A673 (cell line): ENCODE measurements at regions not wholly inside any gene's neighbourhood (a gene's known extent, or its start where the extent isn't known, plus 50 kb on each side); places are given as distances from the start of the nearest gene placed in this dataset.

Experiments
- BruUV-seq: library from RNA; stranded (reverse); fragments of 400-500 nt; replicated peaks from 2 replicates; lab custom pipeline; 2021; lab: Mats Ljungman, UMichigan
- CTCF ChIA-PET: fragments of 300-600 bp; sonication (Branson Sonifier 250); formaldehyde crosslinking; loops from one replicate; lab custom pipeline; 2022; ENCODE audit warnings: antibody characterized with exemption; lab: Charles Lee
- POLR2A ChIA-PET: fragments of 300-600 bp; sonication (Branson Sonifier 250); formaldehyde crosslinking; loops from one replicate; lab custom pipeline; 2022; ENCODE audit warnings: antibody characterized with exemption; ENCODE audit not compliant: low non-redundant PET; lab: Charles Lee
- DNase-seq: peaks from one replicate; pipeline ENCODE4 v3.0.0-alpha.2; 2015; ENCODE audit warnings: low spot score
- H3K27ac ChIP-seq: fragments of 200-600 bp; sonication (generic); 2 replicates; pipeline ENCODE4 v1.5.1; 2016; ENCODE audit warnings: mixed run types, low read depth, mild to moderate bottlenecking, mixed read lengths, antibody characterized with exemption, low read length; ENCODE audit not compliant: poor library complexity, severe bottlenecking
- H3K27me3 ChIP-seq: fragments of 200-600 bp; sonication (generic); replicated peaks from 2 replicates; pipeline ENCODE4 v1.6.1; 2017; ENCODE audit warnings: mixed run types, low read depth, mild to moderate bottlenecking, mixed read lengths, antibody characterized with exemption, low read length; ENCODE audit not compliant: insufficient read depth, poor library complexity
- H3K36me3 ChIP-seq: fragments of 200-600 bp; sonication (generic); 2 replicates; pipeline ENCODE4 v1.6.1; 2016; ENCODE audit warnings: mixed run types, mild to moderate bottlenecking, mixed read lengths, antibody characterized with exemption, low read length; ENCODE audit not compliant: insufficient read depth, poor library complexity, severe bottlenecking
- H3K4me1 ChIP-seq: fragments of 200-600 bp; sonication (generic); 2 replicates; pipeline ENCODE4 v1.6.1; 2017; ENCODE audit warnings: mixed run types, mild to moderate bottlenecking, mixed read lengths, antibody characterized with exemption, low read length; ENCODE audit not compliant: insufficient read depth, poor library complexity, severe bottlenecking
- H3K4me3 ChIP-seq: fragments of 200-600 bp; sonication (generic); 2 replicates; pipeline ENCODE4 v1.5.1; 2016; ENCODE audit warnings: low read depth, mixed run types, mild to moderate bottlenecking, mixed read lengths, low read length; ENCODE audit not compliant: poor library complexity, severe bottlenecking
- H3K9me3 ChIP-seq: fragments of 200-600 bp; sonication (generic); 2 replicates; pipeline ENCODE4 v1.6.1; 2016; ENCODE audit warnings: mixed run types, low read depth, mild to moderate bottlenecking, mixed read lengths, antibody characterized with exemption, low read length; ENCODE audit not compliant: poor library complexity, severe bottlenecking
- CTCF ChIP-seq: fragments of 300-800, 200-600 bp; sonication (generic); conservative IDR thresholded peaks from 2 replicates; pipeline ENCODE4 v1.5.1; 2017; ENCODE audit warnings: low read depth, mild to moderate bottlenecking, antibody characterized with exemption, low read length, moderate library complexity, mixed read lengths
- EZH2 ChIP-seq: fragments of 200-600 bp; sonication (generic); IDR thresholded peaks from 2 replicates; pipeline ENCODE4 v1.6.1; 2017; ENCODE audit warnings: borderline replicate concordance, low read depth, mild to moderate bottlenecking, mixed read lengths, antibody characterized with exemption, low read length; ENCODE audit not compliant: poor library complexity, severe bottlenecking
- intact Hi-C: fragments of 100-400 bp; cut with micrococcal nuclease; formaldehyde crosslinking; loops from one replicate; pipeline ENCODE4 v1.10.0; 2022; ENCODE audit not compliant: unreplicated experiment

- TF ChIP-seq EZH2 (no peak), CTCF (no peak)
- no peak overlapping the region for H3K4me3 ChIP-seq
- no peaks in the 10 kb centered on the region for H3K27me3 ChIP-seq
- no peak overlapping the region for H3K27ac ChIP-seq
- no peak for DNase-seq
- ChIA-PET POLR2A (no interaction called here), CTCF (no interaction called here)
- no peaks in the 10 kb centered on the region for H3K4me1 ChIP-seq
- intact Hi-C loops: no loop called here
- no peaks in the 10 kb centered on the region for H3K9me3 ChIP-seq
- BruUV-seq: no TSS peak
- no peaks in the 10 kb centered on the region for H3K36me3 ChIP-seq
Measured at GRCh38 chr16:54385141-54385540, 98.6 kb upstream of the IRX3 start.

GRCh38 chr16:54381601-54382313 lies 95.2 kb upstream of the IRX3 start:
- Histone ChIP-seq H3K36me3 (no peaks in the 10 kb centered on the region), H3K4me1 (no peaks in the 10 kb centered on the region), H3K27ac (no peak overlapping the region), H3K9me3 (no peaks in the 10 kb centered on the region), H3K27me3 (no peaks in the 10 kb centered on the region), H3K4me3 (no peak overlapping the region)
- TF ChIP-seq CTCF: no peak
- no peak for TF ChIP-seq EZH2
- intact Hi-C loops: no loop called here
- no peak for DNase-seq
- no TSS peak for BruUV-seq
- ChIA-PET POLR2A (no interaction called here), CTCF (no interaction called here)

- DNase-seq: no peak
- POLR2A ChIA-PET: no interaction called here
- no peak overlapping the region for H3K4me3 ChIP-seq
- no peaks in the 10 kb centered on the region for H3K9me3 ChIP-seq
- TF ChIP-seq EZH2: no peak
- TF ChIP-seq CTCF: no peak
- no TSS peak for BruUV-seq
- H3K36me3 ChIP-seq: no peaks in the 10 kb centered on the region
- intact Hi-C loops: no loop called here
- H3K4me1 ChIP-seq: no peaks in the 10 kb centered on the region
- H3K27me3 ChIP-seq: no peaks in the 10 kb centered on the region
- H3K27ac ChIP-seq: no peak overlapping the region
- CTCF ChIA-PET: no interaction called here
Measured at GRCh38 chr16:54375071-54375470, 88.5 kb upstream of the IRX3 start.
